NCI-H187 (cell line): ENCODE measurements at regions not wholly inside any gene's neighbourhood (a gene's known extent, or its start where the extent isn't known, plus 50 kb on each side); places are given as distances from the start of the nearest gene placed in this dataset.
"Not testable (repeated sequence)": the region's sequence is repeated elsewhere in the genome, so short reads cannot be mapped to it uniquely, and the experiment has no call there.

Experiments
- DNase-seq, 2 experiments: peaks; one replicate each; lab custom pipeline; 2025; lab: John Stamatoyannopoulos, UW

DNA sequence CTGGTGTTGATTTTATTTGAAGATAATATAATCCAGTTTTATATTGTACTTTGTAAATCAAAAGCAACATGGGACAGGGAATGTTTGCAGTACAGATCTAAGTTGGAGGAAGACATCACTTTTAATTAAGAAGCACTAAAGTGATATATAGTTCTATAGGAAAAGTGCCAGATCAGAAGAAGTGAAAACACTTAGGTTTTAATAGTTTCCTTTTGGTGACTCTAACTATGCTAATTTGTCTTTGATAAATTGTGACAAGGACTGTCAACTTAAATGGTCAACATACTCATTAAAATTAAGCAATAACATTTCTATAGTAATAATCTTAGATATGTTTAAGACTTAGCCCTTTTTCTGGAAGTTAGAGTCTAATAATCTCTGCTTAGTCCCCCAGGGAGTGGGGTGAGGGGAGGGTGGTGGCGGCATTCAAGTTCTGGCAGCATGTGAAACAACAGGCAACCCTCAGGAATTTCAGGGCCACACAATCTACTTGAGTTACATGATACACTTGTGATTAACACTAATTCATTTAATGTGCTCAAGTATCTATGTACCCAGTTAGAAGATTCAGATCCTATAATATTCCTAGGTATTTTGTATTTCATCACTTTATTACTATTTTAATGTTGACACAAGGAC is 1026.5 kb downstream of the NR2F1-AS1 start:
- DNase-seq = no peak

DNA sequence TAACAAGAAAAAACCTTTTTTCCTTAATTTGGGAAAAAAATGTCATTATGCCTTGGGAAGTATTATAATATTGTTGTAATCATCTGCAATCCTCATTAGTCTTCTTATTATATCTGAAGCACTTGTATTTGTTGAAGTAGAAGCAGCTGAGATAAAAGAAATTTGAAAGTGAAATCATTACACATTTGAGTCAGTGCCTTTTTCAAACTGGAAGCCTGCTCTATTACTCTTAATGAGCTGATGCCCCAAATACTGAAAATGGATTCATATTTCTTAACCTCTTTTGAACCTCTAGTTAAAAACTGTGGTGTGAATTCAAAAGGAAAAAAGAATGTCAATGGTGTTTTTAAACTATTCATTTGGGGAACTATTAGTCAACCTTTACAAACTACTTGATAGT is 1027.7 kb downstream of the NR2F1-AS1 start:
- DNase-seq = no peak

DNA sequence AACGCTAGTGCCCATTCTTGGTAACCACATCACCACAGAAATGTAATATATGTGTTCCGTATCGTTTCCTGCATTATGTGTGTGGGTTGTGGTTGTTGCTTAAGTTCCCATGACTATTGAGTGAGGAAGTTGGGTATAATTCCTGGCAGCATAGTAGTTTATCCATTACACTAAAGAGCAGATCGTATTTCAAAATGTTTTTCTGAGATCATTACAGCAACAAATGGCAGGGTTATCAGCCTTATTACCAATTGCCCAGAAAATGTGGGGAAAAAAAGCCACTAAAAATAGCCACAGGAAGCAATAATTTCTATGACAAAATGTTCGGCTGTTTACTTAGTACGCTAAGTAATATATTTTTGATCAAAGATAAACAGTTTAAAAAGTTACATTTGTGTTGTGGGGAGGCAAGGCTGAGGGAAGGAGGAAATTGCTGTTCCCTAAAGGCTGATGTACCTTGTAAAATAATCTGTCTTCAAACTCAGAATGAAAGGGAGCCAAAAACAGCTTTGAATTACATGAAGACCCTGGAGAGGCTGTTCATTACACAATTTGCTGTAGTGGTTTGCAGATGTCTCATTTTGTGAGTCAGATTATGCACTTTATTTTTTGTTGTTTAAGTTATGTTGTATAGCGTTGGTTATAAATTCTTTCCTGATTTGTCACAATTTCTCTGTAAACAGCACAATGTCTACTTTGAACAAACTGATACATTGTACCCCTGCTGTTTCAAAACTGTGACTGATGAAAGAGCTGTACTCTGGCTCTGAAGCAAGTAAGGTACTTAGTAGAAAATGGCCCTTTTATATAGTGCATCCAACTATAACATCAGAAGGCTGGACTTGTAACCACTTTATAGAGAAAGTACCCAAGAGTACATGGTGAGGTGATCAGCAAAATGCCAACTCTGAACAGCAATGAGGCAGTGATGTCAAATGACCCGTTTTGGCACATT is 1028.5 kb downstream of the NR2F1-AS1 start:
- no peak for DNase-seq

- DNase-seq = no peak
Observed at GRCh38 chr5:92548346-92548745, 1032.7 kb downstream of the NR2F1-AS1 start.

- DNase-seq = no peak
Observed at GRCh38 chr5:92544596-92544995, 1036.4 kb downstream of the NR2F1-AS1 start.

DNA sequence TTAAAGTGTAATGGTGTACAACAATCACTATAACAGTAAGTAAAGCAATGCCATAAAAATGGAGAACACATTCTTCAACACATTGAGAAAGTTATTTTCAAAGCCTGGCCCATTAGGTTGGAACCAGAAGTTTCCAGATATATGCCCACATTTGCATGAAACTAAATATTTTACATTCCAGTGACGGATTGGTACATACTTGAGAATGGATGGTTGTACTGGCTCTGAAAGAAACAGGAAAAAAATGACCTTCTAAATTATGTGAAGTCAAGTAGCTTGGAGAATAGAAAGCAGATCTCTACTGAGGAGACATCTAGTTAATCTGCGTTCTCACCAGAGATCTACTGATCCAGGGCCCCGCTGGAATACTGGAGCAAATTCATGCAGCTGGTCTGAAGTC is 1037.0 kb downstream of the NR2F1-AS1 start:
- no peak for DNase-seq

DNA sequence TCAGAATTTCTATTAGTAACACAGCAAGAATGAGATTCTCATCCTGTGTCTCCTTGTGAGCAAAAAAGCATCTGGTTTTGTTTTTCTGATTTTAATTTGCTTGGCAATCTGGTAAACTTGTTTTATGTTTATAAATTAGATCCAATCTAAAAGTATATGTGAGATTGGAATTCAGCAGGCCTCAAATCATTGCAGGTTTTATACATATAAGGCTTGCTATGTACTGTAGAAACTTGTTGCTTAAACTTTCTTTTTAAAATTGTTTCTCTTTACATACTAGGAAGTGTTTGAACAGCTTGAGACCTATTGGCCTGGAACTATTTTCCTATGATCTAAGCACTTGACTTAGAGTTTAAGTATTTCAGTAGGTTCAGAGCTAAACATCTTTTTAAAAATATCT is 1037.8 kb downstream of the NR2F1-AS1 start:
- DNase-seq = no peak

DNA sequence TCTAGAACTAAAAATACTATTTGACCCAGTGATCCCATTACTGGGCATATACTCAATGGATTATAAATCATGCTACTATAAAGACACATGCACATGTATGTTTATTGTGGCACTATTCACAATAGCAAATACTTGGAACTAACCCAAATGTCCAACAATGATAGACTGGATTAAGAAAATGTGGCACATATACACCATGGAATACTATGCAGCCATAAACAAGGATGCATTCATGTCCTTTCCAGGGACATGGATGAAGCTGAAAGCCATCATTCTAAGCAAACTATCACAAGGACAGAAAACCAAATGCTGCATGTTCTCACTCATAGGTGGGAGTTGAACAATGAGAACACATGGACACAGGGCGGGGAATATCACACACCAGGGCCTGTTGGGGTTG is 1039.0 kb downstream of the NR2F1-AS1 start:
- not testable (repeated sequence) for DNase-seq

- DNase-seq = no peak
Observed at GRCh38 chr5:92527311-92528078, 1053.5 kb downstream of the NR2F1-AS1 start.

- DNase-seq = no peak
Observed at GRCh38 chr5:92525131-92525530, 1055.9 kb downstream of the NR2F1-AS1 start.

GRCh38 chr5:92519811-92520632 is 1061.0 kb downstream of the NR2F1-AS1 start:
- no peak for DNase-seq

DNA sequence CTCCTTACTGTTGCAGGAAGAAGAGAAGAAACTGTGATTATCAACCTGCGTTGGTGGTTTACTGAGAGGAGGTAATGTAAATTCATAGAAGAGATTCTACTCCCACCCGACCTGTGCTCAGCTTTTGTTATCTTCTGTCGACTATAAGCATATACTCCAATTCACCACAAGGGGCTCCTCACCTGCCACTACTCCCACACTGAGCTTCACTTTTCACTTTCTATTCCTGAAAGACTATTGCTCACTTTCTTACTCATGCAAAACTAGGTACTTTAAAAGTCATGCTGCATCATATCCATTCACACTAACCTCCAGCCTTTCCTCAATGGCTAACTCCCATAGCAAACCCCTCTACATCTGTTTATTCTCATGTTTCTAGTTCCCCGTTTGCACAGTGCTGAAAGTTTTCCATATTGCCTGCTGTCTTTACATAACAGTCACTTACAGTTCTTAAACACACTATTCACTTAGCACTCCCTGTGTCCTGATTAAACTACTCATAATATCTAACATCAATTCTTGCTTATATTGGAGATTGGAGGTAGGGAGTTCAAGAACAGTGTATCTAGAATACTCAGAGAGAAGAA is 1062.6 kb downstream of the NR2F1-AS1 start:
- DNase-seq = no peak

- no peak for DNase-seq
Observed at GRCh38 chr5:92514896-92515295, 1066.1 kb downstream of the NR2F1-AS1 start.

DNA sequence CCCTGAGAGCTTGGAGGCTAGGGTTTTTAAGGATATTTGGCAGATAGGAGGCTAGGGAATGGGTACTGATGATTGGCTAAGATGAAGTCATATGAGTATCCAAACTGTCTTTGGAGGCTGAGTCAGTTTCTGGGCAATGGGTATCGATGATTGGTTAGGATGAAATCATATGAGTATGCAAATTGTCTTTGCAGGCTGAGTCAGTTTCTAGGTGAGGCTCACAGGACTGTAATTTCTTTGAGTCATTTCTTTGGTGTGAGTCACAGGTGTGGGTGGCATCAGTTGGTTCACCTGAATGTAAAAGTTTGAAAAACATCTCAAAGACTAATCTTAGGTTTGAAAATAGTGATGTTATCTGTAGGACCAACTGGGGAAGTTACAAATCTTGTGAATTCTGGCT is 1068.0 kb downstream of the NR2F1-AS1 start:
- no peak for DNase-seq

DNA sequence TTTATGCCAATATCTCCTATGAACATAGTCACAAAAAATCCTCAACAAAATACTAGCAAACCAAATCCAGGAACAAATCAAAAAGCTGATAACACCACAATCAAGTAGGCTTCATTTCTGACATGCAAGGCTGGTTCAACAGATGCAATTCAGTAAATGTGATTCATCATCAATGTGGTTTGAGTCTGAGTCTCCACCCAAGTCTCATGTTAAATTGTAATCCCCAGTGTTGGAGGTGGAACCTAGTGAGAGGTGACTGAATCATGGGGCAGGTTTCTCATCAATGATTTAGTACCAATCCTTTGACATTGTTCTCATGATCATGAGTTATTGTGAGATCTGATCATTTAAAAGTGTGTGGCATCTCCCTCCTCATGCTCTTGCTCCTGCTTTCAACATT is 1072.7 kb downstream of the NR2F1-AS1 start:
- DNase-seq = no peak

- no peak for DNase-seq
Observed at GRCh38 chr5:92505925-92506324, 1075.1 kb downstream of the NR2F1-AS1 start.

DNA sequence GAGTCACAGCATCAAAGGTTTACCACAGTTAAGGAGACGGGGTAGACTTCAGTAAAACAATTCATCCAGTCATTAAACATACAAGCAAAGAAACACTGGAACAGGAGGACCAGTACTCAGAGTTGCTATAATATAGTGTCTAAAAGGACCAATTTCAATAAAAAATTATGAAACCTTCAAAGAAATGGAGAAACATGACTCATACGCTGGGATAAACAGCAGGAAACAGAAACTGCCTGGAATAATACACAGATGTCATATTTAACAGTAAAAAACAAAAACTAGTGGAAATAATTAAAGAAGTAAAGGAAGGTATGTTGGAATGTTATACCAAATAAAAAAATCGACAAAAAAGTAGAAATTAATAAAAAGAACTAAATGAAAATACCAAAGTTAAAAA is 1075.9 kb downstream of the NR2F1-AS1 start:
- DNase-seq = no peak

- DNase-seq = no peak
Observed at GRCh38 chr5:92504346-92504745, 1076.7 kb downstream of the NR2F1-AS1 start.

DNA sequence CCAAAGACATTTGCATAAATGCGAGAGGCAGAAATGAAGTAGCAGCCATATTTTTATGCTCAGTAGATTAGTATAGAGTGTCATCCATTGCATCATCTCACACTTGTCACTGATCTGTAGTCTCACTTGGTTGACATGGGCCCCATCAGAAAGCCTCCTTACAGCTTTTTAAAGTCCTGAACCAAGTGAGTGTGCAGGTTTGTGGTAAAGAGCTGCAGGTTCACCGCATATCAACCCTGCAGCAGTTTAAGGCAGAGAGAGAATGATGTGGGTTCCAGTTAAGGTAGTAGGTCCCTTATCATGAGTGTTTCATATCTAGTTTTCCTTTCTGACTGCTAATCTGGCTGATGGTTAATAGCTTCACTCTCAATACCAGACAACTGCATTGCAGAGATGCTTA is 1080.3 kb downstream of the NR2F1-AS1 start:
- no peak for DNase-seq

- no peak for DNase-seq
Observed at GRCh38 chr5:92496545-92496944, 1084.5 kb downstream of the NR2F1-AS1 start.

GRCh38 chr5:92494508-92494907 is 1086.5 kb downstream of the NR2F1-AS1 start:
- no peak for DNase-seq
